ENCODE measurements at regions not wholly inside any gene's neighbourhood (a gene's known extent, or its start where the extent isn't known, plus 50 kb on each side); places are given as distances from the start of the nearest gene placed in this dataset.

- H3K27ac Mint-ChIP-seq (ENCODE audit: unreplicated experiment): no peak overlapping the region
- no peak for TF ChIP-seq CTCF (IDR thresholded peaks at IDR 0.05; ENCODE audit: unreplicated experiment)
- BruUV-seq (replicated peaks): no TSS peak
These were observed 82.2 kb upstream of the AK4 start for GRCh38 chr1:65065524-65066418.

GRCh38 chr1:65066419-65066765, 81.6 kb upstream of the AK4 start:
- DNase-seq: no peak
- H3K9me3 Mint-ChIP-seq (ENCODE audit: low read depth, unreplicated experiment): no peaks in the 10 kb centered on the region
- TF ChIP-seq CTCF (IDR thresholded peaks at IDR 0.05; ENCODE audit: unreplicated experiment): no peak
- H3K4me1 Mint-ChIP-seq (ENCODE audit: low read depth, unreplicated experiment): peaks cover 26% of the 10 kb centered on the region
- no peaks in the 10 kb centered on the region for H3K27me3 Mint-ChIP-seq (ENCODE audit: unreplicated experiment)
- intact Hi-C loops (cut with micrococcal nuclease; ENCODE audit: unreplicated experiment): loop anchor here (2.0 to 10.0 kb wide), 4 partner anchors 41 to 358 kb away; partner anchors contain the start of genes LEPR and LEPROT
- CTCF ChIA-PET: interaction anchor here (0.7 to 1.2 kb wide), 2 partner anchors 16 to 127 kb away, joined by 3 to 4 read pairs; no protein-coding TSS in a partner anchor
- H3K27ac Mint-ChIP-seq (ENCODE audit: unreplicated experiment): no peak overlapping the region
- H3K4me3 Mint-ChIP-seq (ENCODE audit: low read depth, unreplicated experiment): peak overlapping the region; percentile 77
- H3K36me3 Mint-ChIP-seq (ENCODE audit: insufficient read depth, unreplicated experiment): peaks cover 31% of the 10 kb centered on the region
- no TSS peak for BruUV-seq (replicated peaks)

More at GRCh38 chr1:65065524-65066418, 82.2 kb upstream of the AK4 start:
- CTCF ChIA-PET: interaction anchor here (0.7 to 4.3 kb wide), 4 partner anchors 15 to 170 kb away, joined by 3 to 17 read pairs (median 4); no protein-coding TSS in a partner anchor
- intact Hi-C loops (cut with micrococcal nuclease; ENCODE audit: unreplicated experiment): loop anchor here (2.0 to 10.0 kb wide), 4 partner anchors 42 to 359 kb away; partner anchors contain the start of genes LEPR and LEPROT
- H3K4me3 Mint-ChIP-seq (ENCODE audit: low read depth, unreplicated experiment): peak overlapping the region; percentile 77
- DNase-seq: peak; percentile 25
- H3K4me1 Mint-ChIP-seq (ENCODE audit: low read depth, unreplicated experiment): peaks cover 26% of the 10 kb centered on the region
- peaks cover 31% of the 10 kb centered on the region for H3K36me3 Mint-ChIP-seq (ENCODE audit: insufficient read depth, unreplicated experiment)
- no peaks in the 10 kb centered on the region for H3K27me3 Mint-ChIP-seq (ENCODE audit: unreplicated experiment)
- no peaks in the 10 kb centered on the region for H3K9me3 Mint-ChIP-seq (ENCODE audit: low read depth, unreplicated experiment)

- peak; percentile 62 for DNase-seq
- no peaks in the 10 kb centered on the region for H3K9me3 Mint-ChIP-seq (ENCODE audit: low read depth, unreplicated experiment)
- CTCF ChIA-PET: interaction anchor here (1.2 kb wide), 1 partner anchor 16 kb away, joined by 3 read pairs; no protein-coding TSS in a partner anchor
- intact Hi-C loops (cut with micrococcal nuclease; ENCODE audit: unreplicated experiment): loop anchor here (2.0 to 10.0 kb wide), 4 partner anchors 40 to 358 kb away; partner anchors contain the start of genes LEPR and LEPROT
- H3K4me1 Mint-ChIP-seq (ENCODE audit: low read depth, unreplicated experiment): peaks cover 26% of the 10 kb centered on the region
- peak overlapping the region; percentile 82 for H3K27ac Mint-ChIP-seq (ENCODE audit: unreplicated experiment)
- H3K4me3 Mint-ChIP-seq (ENCODE audit: low read depth, unreplicated experiment): peak overlapping the region; percentile 77
- H3K36me3 Mint-ChIP-seq (ENCODE audit: insufficient read depth, unreplicated experiment): peaks cover 31% of the 10 kb centered on the region
- no peaks in the 10 kb centered on the region for H3K27me3 Mint-ChIP-seq (ENCODE audit: unreplicated experiment)
- BruUV-seq (replicated peaks): no TSS peak
- TF ChIP-seq CTCF (IDR thresholded peaks at IDR 0.05; ENCODE audit: unreplicated experiment): no peak
These were observed 81.1 kb upstream of the AK4 start for GRCh38 chr1:65066766-65067490.

GRCh38 chr1:65067491-65068201, 80.4 kb upstream of the AK4 start:
- Mint-ChIP-seq H3K4me3 (ENCODE audit: low read depth, unreplicated experiment) (peak overlapping the region; percentile 77), H3K4me1 (ENCODE audit: low read depth, unreplicated experiment) (peaks cover 25% of the 10 kb centered on the region), H3K9me3 (ENCODE audit: low read depth, unreplicated experiment) (no peaks in the 10 kb centered on the region), H3K27ac (ENCODE audit: unreplicated experiment) (peak overlapping the region; percentile 82), H3K27me3 (ENCODE audit: unreplicated experiment) (no peaks in the 10 kb centered on the region), H3K36me3 (ENCODE audit: insufficient read depth, unreplicated experiment) (peaks cover 31% of the 10 kb centered on the region)
- no peak for TF ChIP-seq CTCF (IDR thresholded peaks at IDR 0.05; ENCODE audit: unreplicated experiment)
- CTCF ChIA-PET: no interaction called here
- intact Hi-C loops (cut with micrococcal nuclease; ENCODE audit: unreplicated experiment): loop anchor here (2.0 to 10.0 kb wide), 4 partner anchors 40 to 357 kb away; partner anchors contain the start of genes LEPR and LEPROT
- DNase-seq: peak; percentile 46
- BruUV-seq (replicated peaks): TSS peak; percentile 70

Measured in Calu3 (cell line).